ENCODE measurements at regions not wholly inside any gene's neighbourhood (a gene's known extent, or its start where the extent isn't known, plus 50 kb on each side); places are given as distances from the start of the nearest gene placed in this dataset.
A peak's percentile ranks its signal among the peaks of the same experiment; 100 is the strongest.

DNA sequence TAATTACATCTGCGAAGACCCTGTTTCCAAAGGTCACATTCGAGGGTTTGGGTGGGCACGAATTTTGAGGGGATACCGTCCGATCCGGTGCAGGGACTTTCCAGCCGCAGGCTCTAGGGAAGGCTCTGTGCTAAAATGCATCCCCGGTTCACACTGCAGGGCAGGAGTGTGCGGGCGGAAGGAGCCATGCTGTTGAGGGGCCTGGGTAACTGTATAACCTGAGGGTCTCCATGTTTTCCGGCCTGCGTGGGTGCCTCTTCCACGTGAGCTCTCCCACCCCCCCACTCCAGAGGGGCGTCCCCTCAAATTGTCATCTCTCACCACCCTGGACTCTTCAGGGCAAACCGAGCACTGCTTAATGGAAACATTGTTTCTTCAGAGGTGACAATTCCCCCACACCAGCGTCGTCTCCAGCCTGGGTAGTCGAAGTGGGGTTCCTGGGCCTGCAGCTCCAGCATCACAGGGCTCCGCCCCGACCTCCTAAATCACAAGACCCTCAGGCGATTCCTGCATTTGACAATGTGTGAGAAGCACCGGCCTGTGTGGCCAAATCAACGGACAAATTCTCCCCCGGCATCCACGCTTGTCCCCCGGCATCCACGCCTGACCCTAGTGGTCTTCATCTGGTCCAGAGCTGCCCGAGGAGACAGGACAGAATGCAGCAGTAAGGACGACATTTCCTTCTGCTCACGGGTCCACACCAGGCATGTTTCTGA is 51.2 kb downstream of the FOXL3 start:
- H3K27ac Mint-ChIP-seq, result peak overlapping the region in 1 of 6 donors; percentile 6
- no peaks in the 10 kb centered on the region for H3K9me3 Mint-ChIP-seq
- no peaks in the 10 kb centered on the region for H3K36me3 Mint-ChIP-seq
- peaks cover 2 to 4% (median 2%) of the 10 kb centered on the region in 3 donors for H3K27me3 Mint-ChIP-seq (ENCODE audit: low read depth in 3 of 3)
- DNase-seq, result no peak
- H3K4me1 Mint-ChIP-seq, result no peaks in the 10 kb centered on the region
- no peak overlapping the region for H3K4me3 Mint-ChIP-seq

DNA sequence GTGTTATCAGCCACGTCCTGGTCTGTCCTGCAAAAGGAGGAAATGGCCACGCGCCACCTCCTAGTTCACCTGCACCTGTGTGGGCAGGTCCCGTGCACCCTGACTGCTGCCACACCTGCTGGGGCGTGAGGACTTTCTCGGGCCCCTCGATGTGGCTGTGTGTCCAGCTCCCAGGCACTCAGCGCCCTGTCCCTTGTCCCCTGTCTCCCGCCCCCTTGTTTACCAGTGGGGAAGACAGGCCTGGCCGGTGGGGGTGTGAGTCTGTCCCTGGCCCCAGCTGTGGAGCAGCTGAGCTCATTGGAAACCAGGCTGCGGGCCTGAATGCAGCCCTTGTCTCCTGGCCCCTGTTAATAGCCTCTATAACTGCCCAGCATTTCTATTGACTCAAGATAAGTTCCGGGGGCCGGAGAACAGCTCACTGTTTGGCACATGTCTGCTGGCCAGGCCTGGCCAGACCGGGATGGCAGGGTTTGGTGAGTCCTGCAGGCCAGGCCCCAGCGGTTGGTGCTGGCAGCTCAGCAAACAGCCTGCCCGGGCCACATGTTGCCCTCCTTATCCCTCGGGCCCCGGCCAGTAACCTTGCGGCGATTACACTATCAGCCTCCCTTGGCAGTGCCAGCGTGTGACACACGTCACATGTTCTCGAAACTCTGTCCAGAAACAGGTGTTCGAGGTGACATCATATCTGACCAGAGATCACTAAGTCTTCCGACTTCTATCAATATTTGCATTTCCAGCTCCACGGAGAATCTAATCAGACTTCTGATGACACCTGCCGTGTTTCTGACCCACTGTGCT is 52.1 kb downstream of the FOXL3 start:
- DNase-seq, result no peak

GRCh38 chr7:342681-343216 is 52.8 kb downstream of the FOXL3 start:
- Mint-ChIP-seq H3K9me3 (peaks cover 0 to 2% (median 0%) of the 10 kb centered on the region in 6 donors), H3K36me3 (no peaks in the 10 kb centered on the region), H3K27ac (no peak overlapping the region), H3K4me1 (no peaks in the 10 kb centered on the region), H3K4me3 (no peak overlapping the region), H3K27me3 (ENCODE audit: low read depth in 3 of 3) (peaks cover 2 to 4% (median 2%) of the 10 kb centered on the region in 3 donors)
- no peak for DNase-seq

More for the DNA sequence above, 52.1 kb downstream of the FOXL3 start:
- Mint-ChIP-seq H3K9me3 (no peaks in the 10 kb centered on the region), H3K36me3 (no peaks in the 10 kb centered on the region), H3K4me3 (no peak overlapping the region), H3K27me3 (ENCODE audit: low read depth in 3 of 3) (peaks cover 2 to 4% (median 2%) of the 10 kb centered on the region in 3 donors), H3K4me1 (no peaks in the 10 kb centered on the region), H3K27ac (no peak overlapping the region)

- Mint-ChIP-seq H3K9me3 (peaks cover 0 to 2% (median 0%) of the 10 kb centered on the region in 6 donors), H3K27me3 (ENCODE audit: low read depth in 3 of 3) (peaks cover 2% of the 10 kb centered on the region in 3 donors), H3K36me3 (no peaks in the 10 kb centered on the region), H3K27ac (no peak overlapping the region), H3K4me3 (no peak overlapping the region), H3K4me1 (no peaks in the 10 kb centered on the region)
- DNase-seq, result no peak
Observed at GRCh38 chr7:343227-343822, 53.4 kb downstream of the FOXL3 start.

DNA sequence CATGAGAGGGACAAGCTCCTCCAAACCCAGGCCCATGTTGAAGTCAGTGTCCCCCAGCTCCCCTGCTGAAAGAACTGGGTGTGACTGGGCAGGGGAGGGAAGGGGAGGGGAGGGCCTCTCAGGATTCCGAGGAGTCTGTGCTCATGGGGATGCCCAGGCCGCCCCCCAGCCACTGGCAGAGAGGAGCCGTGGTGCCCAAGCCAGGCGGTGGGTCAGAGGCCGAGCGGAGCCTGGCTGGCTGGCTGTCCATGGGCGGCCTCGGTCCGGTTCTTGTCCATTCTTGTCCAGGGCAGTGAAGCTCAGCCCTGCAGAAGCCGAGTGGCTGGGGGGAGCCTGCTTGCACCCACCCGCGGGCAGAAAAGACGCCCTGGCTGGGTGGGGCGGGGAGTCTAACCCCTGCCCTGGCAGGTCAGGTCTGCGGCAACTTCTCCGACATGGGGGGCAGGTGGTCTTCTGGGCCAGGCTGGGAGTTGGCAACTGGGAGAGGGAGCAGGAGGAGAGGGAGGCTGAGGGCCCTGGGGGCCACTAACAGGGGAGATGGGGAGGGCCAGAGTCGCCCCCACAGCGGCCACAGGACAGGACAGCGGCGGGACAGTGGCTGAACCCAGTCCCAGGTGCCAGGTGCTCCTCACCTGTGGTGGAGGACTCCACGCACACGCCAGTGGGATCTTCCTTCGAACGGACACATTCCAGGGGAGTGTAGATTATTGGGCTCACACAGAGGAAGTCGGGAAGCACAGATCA is 54.1 kb downstream of the FOXL3 start:
- no peak overlapping the region for H3K27ac Mint-ChIP-seq
- H3K4me3 Mint-ChIP-seq, result no peak overlapping the region
- peaks cover 0 to 2% of the 10 kb centered on the region in 2 donors for H3K4me1 Mint-ChIP-seq
- H3K9me3 Mint-ChIP-seq, result peaks cover 0 to 2% (median 0%) of the 10 kb centered on the region in 6 donors
- no peaks in the 10 kb centered on the region for H3K36me3 Mint-ChIP-seq
- H3K27me3 Mint-ChIP-seq (ENCODE audit: low read depth in 3 of 3), result peaks cover 2% of the 10 kb centered on the region in 3 donors
- no peak for DNase-seq

GRCh38 chr7:344608-344994 is 54.6 kb downstream of the FOXL3 start:
- DNase-seq, result no peak
- Mint-ChIP-seq H3K27ac (no peak overlapping the region), H3K9me3 (peaks cover 0 to 2% (median 0%) of the 10 kb centered on the region in 6 donors), H3K4me1 (peaks cover 0 to 2% of the 10 kb centered on the region in 2 donors), H3K27me3 (ENCODE audit: low read depth in 3 of 3) (peaks cover 2% of the 10 kb centered on the region in 3 donors), H3K4me3 (no peak overlapping the region), H3K36me3 (no peaks in the 10 kb centered on the region)

DNA sequence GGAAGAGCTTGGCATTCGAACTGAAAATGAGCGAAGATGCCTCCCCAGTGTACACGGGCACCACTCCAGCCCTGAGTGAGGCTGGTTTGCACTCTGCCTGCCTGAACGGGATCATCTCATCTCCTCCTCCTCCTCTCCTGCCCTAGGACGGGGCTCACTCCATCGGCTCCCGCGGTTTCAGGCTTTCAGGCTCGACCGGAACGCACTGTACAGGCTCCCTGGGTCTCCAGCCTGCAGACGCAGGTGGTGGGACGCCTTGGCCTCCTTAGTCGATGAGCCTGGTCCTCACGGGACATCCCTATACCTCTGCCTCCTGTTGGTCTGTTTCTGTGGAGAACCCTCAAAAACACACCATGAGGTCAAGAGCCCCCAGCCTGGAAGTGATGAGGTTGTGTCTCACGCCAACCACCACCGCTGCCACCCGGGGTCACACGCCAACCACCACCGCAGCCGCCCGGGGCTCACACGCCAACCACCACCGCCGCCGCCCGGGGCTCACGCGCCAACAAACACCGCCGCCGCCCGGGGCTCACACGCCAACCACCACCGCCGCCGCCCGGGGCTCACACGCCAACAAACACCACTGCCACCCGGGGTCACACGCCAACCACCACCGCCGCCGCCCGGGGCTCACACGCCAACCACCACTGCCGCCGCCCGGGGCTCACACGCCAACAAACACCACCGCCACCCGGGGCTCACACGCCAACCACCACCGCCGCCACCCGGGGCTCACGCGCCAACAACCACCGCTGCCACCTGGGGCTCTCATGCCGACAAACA is 56.3 kb downstream of the FOXL3 start:
- no peaks in the 10 kb centered on the region for H3K36me3 Mint-ChIP-seq
- H3K9me3 Mint-ChIP-seq, result peaks cover 0 to 2% (median 0%) of the 10 kb centered on the region in 6 donors
- no peak overlapping the region for H3K4me3 Mint-ChIP-seq
- H3K4me1 Mint-ChIP-seq, result peaks cover 0 to 2% of the 10 kb centered on the region in 2 donors
- DNase-seq, result no peak
- no peak overlapping the region for H3K27ac Mint-ChIP-seq
- peaks cover 0 to 2% (median 2%) of the 10 kb centered on the region in 3 donors for H3K27me3 Mint-ChIP-seq (ENCODE audit: low read depth in 3 of 3)

DNA sequence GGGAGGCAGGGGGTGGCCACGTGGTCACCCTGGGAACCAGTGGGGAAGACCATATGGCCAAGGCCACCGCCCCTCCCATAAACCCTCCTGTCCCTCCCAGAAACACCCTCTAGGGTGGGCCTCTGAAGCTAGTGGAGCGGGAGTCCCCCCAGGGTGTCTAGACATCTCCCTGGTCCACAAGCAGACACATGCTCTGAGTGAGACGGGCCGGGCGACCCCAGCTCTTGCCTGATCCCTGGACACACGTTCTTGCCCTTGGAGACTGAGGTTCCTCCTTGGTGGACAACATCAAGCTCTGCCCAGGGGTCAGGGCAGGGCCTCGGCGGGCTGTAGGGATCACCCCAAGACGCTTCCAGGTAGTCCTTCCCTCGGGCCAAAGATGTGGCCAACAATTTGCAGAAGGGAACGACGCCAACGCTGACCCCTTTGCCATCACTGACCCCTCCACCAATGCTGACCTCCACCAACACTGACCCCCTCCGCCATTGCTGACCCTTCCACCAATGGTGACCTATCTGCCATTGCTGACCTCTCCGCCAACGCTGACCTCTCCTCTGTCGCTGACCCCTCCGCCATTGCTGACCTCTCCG is 57.1 kb downstream of the FOXL3 start:
- DNase-seq, result no peak
- Mint-ChIP-seq H3K4me3 (no peak overlapping the region), H3K4me1 (peaks cover 0 to 7% of the 10 kb centered on the region in 2 donors), H3K9me3 (peaks cover 0 to 2% (median 0%) of the 10 kb centered on the region in 6 donors), H3K27me3 (ENCODE audit: low read depth in 3 of 3) (peaks cover 2 to 5% (median 2%) of the 10 kb centered on the region in 3 donors), H3K27ac (no peak overlapping the region), H3K36me3 (no peaks in the 10 kb centered on the region)

DNA sequence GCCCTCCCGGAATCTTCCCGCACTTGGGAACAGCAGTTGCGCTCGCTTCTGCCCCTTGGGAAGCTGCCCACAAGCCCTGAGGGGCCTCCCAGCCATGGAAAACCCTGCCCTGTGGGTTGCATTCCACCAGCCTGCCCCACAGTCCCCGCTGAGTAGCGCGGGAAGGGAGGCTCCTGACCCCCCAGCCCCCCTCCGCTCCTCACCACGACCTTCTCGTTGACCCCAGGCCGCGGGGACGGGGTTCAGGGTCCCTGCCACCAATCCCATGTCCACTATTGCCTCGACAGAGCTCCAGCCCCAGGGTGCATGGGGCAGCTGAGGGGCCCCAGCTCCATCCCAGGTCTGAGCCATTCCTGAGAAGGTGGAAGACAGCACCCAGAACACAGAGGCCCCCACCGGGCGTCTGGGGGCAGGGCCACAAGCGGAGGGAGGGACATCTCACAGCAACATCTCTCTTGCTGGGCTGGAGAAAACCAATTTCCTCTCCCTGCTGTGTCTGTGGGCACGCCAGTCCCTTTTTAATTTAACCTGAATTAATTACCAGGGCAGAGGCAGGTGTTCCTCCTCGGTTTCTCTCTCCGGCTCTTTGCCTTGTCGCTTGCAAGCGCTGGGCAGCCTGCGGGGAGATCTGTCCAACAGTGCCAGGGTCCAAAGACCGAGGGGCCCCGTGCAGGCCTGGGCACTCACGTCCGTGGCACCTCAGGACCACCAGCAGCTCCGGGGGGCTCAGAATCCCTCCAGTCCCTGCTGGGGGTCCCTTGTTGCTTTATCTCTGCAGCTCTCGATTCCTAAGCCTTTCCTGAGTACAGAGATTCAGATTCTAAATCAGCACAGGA is 57.9 kb downstream of the FOXL3 start:
- Mint-ChIP-seq H3K4me3 (no peak overlapping the region), H3K27ac (no peak overlapping the region)

GRCh38 chr7:348480-348844 is 58.5 kb downstream of the FOXL3 start:
- no peak for DNase-seq
- Mint-ChIP-seq H3K27ac (no peak overlapping the region), H3K36me3 (no peaks in the 10 kb centered on the region), H3K4me3 (no peak overlapping the region), H3K4me1 (peaks cover 0 to 12% of the 10 kb centered on the region in 2 donors), H3K27me3 (ENCODE audit: low read depth in 3 of 3) (peaks cover 1 to 10% (median 6%) of the 10 kb centered on the region in 3 donors), H3K9me3 (peaks cover 0 to 2% (median 0%) of the 10 kb centered on the region in 6 donors)

More for the DNA sequence above, 57.9 kb downstream of the FOXL3 start:
- peaks cover 0 to 2% (median 0%) of the 10 kb centered on the region in 6 donors for H3K9me3 Mint-ChIP-seq
- H3K36me3 Mint-ChIP-seq, result no peaks in the 10 kb centered on the region
- H3K4me1 Mint-ChIP-seq, result peaks cover 0 to 12% of the 10 kb centered on the region in 2 donors
- DNase-seq, result no peak
- peaks cover 2 to 11% (median 6%) of the 10 kb centered on the region in 3 donors for H3K27me3 Mint-ChIP-seq (ENCODE audit: low read depth in 3 of 3)

GRCh38 chr7:348962-349743 is 59.2 kb downstream of the FOXL3 start:
- no peaks in the 10 kb centered on the region for H3K36me3 Mint-ChIP-seq
- peaks cover 0 to 9% (median 6%) of the 10 kb centered on the region in 3 donors for H3K27me3 Mint-ChIP-seq (ENCODE audit: low read depth in 3 of 3)
- peaks cover 0 to 12% of the 10 kb centered on the region in 2 donors for H3K4me1 Mint-ChIP-seq
- no peak for DNase-seq
- H3K9me3 Mint-ChIP-seq, result peaks cover 0 to 2% (median 0%) of the 10 kb centered on the region in 6 donors
- H3K4me3 Mint-ChIP-seq, result peak overlapping the region in 3 of 5 donors; percentile 3 to 44 (median 32)
- H3K27ac Mint-ChIP-seq, result no peak overlapping the region

Measured in immature natural killer cell (primary cell).